ENCODE measurements at regions not wholly inside any gene's neighbourhood (a gene's known extent, or its start where the extent isn't known, plus 50 kb on each side); places are given as distances from the start of the nearest gene placed in this dataset.

GRCh38 chr12:124167141-124167540 lies 127.8 kb upstream of the RFLNA start:
- DNase-seq: no peak

GRCh38 chr12:124168016-124168786 lies 126.7 kb upstream of the RFLNA start:
- no peak for DNase-seq

GRCh38 chr12:124169577-124170284 lies 125.2 kb upstream of the RFLNA start:
- DNase-seq: no peak

GRCh38 chr12:124170760-124171159 lies 124.1 kb upstream of the RFLNA start:
- DNase-seq: peak; percentile 50

GRCh38 chr12:124171231-124171979 lies 123.5 kb upstream of the RFLNA start:
- no peak for DNase-seq

GRCh38 chr12:124172636-124173035 lies 122.3 kb upstream of the RFLNA start:
- no peak for DNase-seq

- no peak for DNase-seq
These were observed 121.2 kb upstream of the RFLNA start for GRCh38 chr12:124173692-124174091.

- no peak for DNase-seq
These were observed 120.2 kb upstream of the RFLNA start for GRCh38 chr12:124174451-124175348.

GRCh38 chr12:124175704-124176103 lies 119.2 kb upstream of the RFLNA start:
- peak; percentile 45 for DNase-seq

- DNase-seq: no peak
These were observed 117.5 kb upstream of the RFLNA start for GRCh38 chr12:124177276-124177950.

GRCh38 chr12:124177951-124178316 lies 117.0 kb upstream of the RFLNA start:
- DNase-seq: no peak

- DNase-seq: no peak
These were observed 114.8 kb upstream of the RFLNA start for GRCh38 chr12:124179936-124180607.

- DNase-seq: no peak
These were observed 111.7 kb upstream of the RFLNA start for GRCh38 chr12:124183172-124183571.

GRCh38 chr12:124184456-124184855 lies 110.4 kb upstream of the RFLNA start:
- no peak for DNase-seq

GRCh38 chr12:124185971-124186686 lies 108.8 kb upstream of the RFLNA start:
- DNase-seq: no peak

GRCh38 chr12:124188084-124188483 lies 106.8 kb upstream of the RFLNA start:
- no peak for DNase-seq

- DNase-seq: peak; percentile 67
These were observed 106.1 kb upstream of the RFLNA start for GRCh38 chr12:124188561-124189405.

- no peak for DNase-seq
These were observed 104.4 kb upstream of the RFLNA start for GRCh38 chr12:124190312-124191023.

- peak; percentile 49 for DNase-seq
These were observed 103.9 kb upstream of the RFLNA start for GRCh38 chr12:124191024-124191359.
